OCI-LY7 (cell line): ENCODE measurements at regions not wholly inside any gene's neighbourhood (a gene's known extent, or its start where the extent isn't known, plus 50 kb on each side); places are given as distances from the start of the nearest gene placed in this dataset.

Source experiments
- BruUV-seq: library from RNA; stranded (reverse); fragments of 400-500 nt; replicated peaks from 2 replicates; lab custom pipeline; 2021; lab: Mats Ljungman, UMichigan
- CTCF ChIA-PET: fragments of 300-600 bp; sonication (Branson Sonifier 250); formaldehyde crosslinking; loops from one replicate; lab custom pipeline; 2022; ENCODE audit warnings: antibody characterized with exemption; ENCODE audit not compliant: unreplicated experiment; lab: Charles Lee
- POLR2A ChIA-PET: fragments of 300-600 bp; sonication (Branson Sonifier 250); formaldehyde crosslinking; loops from one replicate; lab custom pipeline; 2022; ENCODE audit warnings: antibody characterized with exemption; lab: Charles Lee
- DNase-seq: peaks from one replicate; pipeline ENCODE4 v3.0.0-alpha.2; 2015; ENCODE audit warnings: low spot score
- H2AFZ ChIP-seq: fragments of 200-600 bp; sonication (generic), shearing (Covaris generic); 2 replicates; pipeline ENCODE4 v1.6.1; 2014; ENCODE audit warnings: mild to moderate bottlenecking, antibody characterized with exemption, low read length, moderate library complexity
- H3K27ac ChIP-seq: fragments of 200-600 bp; sonication (generic); 2 replicates; pipeline ENCODE4 v1.5.1; 2014; ENCODE audit warnings: mixed run types, low read depth, mild to moderate bottlenecking, moderate library complexity, low read length, inconsistent platforms; ENCODE audit not compliant: poor library complexity, severe bottlenecking
- H3K36me3 ChIP-seq: fragments of 200-600 bp; sonication (generic); 2 replicates; pipeline ENCODE4 v1.6.1; 2014; ENCODE audit warnings: mild to moderate bottlenecking, antibody characterized with exemption, low read length, moderate library complexity, mixed read lengths; ENCODE audit not compliant: insufficient read depth
- H3K4me1 ChIP-seq: fragments of 200-600 bp; sonication (generic); 2 replicates; pipeline ENCODE4 v1.5.1; 2014; ENCODE audit warnings: mild to moderate bottlenecking, low read length; ENCODE audit not compliant: insufficient read depth, poor library complexity, severe bottlenecking
- H3K4me2 ChIP-seq: fragments of 200-600 bp; sonication (generic); 2 replicates; pipeline ENCODE4 v1.6.1; 2014; ENCODE audit warnings: mild to moderate bottlenecking, low read length
- H3K4me3 ChIP-seq: fragments of 200-600 bp; sonication (generic); 2 replicates; pipeline ENCODE4 v1.5.1; 2014; ENCODE audit warnings: mild to moderate bottlenecking, low read depth, low read length; ENCODE audit not compliant: poor library complexity, severe bottlenecking
- H3K79me2 ChIP-seq: fragments of 200-600 bp; sonication (generic); 2 replicates; pipeline ENCODE4 v1.6.1; 2016; ENCODE audit warnings: low read depth, mild to moderate bottlenecking, low read length, moderate library complexity, mixed read lengths; ENCODE audit not compliant: insufficient read depth
- H3K9me2 ChIP-seq: fragments of 200-600 bp; sonication (generic); 2 replicates; pipeline ENCODE4 v1.6.1; 2016; ENCODE audit warnings: mild to moderate bottlenecking, low read length, mixed read lengths; ENCODE audit not compliant: insufficient read depth
- H3K9me3 ChIP-seq: fragments of 200-600 bp; sonication (generic); 2 replicates; pipeline ENCODE4 v1.6.1; 2014; ENCODE audit warnings: mild to moderate bottlenecking, mixed run types, low read length, mixed read lengths
- H4K20me1 ChIP-seq: fragments of 200-600 bp; sonication (generic); 2 replicates; pipeline ENCODE4 v1.6.1; 2014; ENCODE audit warnings: mild to moderate bottlenecking, antibody characterized with exemption, low read length, moderate library complexity, mixed read lengths; ENCODE audit not compliant: insufficient read depth
- CTCF ChIP-seq: fragments of 200-600 bp; sonication (generic); conservative IDR thresholded peaks from 2 replicates; pipeline ENCODE4 v1.5.1; 2014; ENCODE audit warnings: mild to moderate bottlenecking, antibody characterized with exemption, low read length, moderate library complexity, mixed read lengths
- EZH2phosphoT487 ChIP-seq: fragments of 200-600 bp; sonication (generic); IDR thresholded peaks from 2 replicates; pipeline ENCODE4 v1.6.1; 2018; ENCODE audit warnings: low read depth, borderline replicate concordance, mild to moderate bottlenecking, mixed run types, antibody characterized with exemption, low read length, moderate library complexity, mixed read lengths
- intact Hi-C: fragments of 100-400 bp; cut with micrococcal nuclease; formaldehyde crosslinking; loops from one replicate; pipeline ENCODE4 v1.10.0; 2022; ENCODE audit not compliant: unreplicated experiment

- Histone ChIP-seq H2AFZ (no peak overlapping the region), H3K4me3 (no peak overlapping the region), H3K4me1 (no peaks in the 10 kb centered on the region), H3K4me2 (no peak overlapping the region), H3K79me2 (no peaks in the 10 kb centered on the region), H3K9me3 (no peaks in the 10 kb centered on the region), H3K9me2 (no peaks in the 10 kb centered on the region), H3K27ac (no peak overlapping the region), H4K20me1 (no peaks in the 10 kb centered on the region), H3K36me3 (no peaks in the 10 kb centered on the region)
- ChIA-PET CTCF (no interaction called here), POLR2A (interaction anchor here (1.1 kb wide), 1 partner anchor 204 kb away, joined by 3 read pairs; no protein-coding TSS in a partner anchor)
- BruUV-seq: no TSS peak
- intact Hi-C loops: no loop called here
- no peak for TF ChIP-seq EZH2phosphoT487
- DNase-seq: no peak
Observed at GRCh38 chr13:66068683-66069082, 1161.5 kb downstream of the PCDH9 start.

GRCh38 chr13:66048888-66049287 is 1181.2 kb downstream of the PCDH9 start:
- no peak overlapping the region for H3K4me3 ChIP-seq
- intact Hi-C loops: no loop called here
- H3K9me2 ChIP-seq: no peaks in the 10 kb centered on the region
- no peaks in the 10 kb centered on the region for H3K9me3 ChIP-seq
- POLR2A ChIA-PET: no interaction called here
- H3K36me3 ChIP-seq: no peaks in the 10 kb centered on the region
- no peaks in the 10 kb centered on the region for H3K79me2 ChIP-seq
- H3K4me2 ChIP-seq: no peak overlapping the region
- no peak for DNase-seq
- H4K20me1 ChIP-seq: no peaks in the 10 kb centered on the region
- BruUV-seq: no TSS peak
- H3K4me1 ChIP-seq: no peaks in the 10 kb centered on the region
- H3K27ac ChIP-seq: no peak overlapping the region
- TF ChIP-seq EZH2phosphoT487 (no peak), CTCF (no peak)
- CTCF ChIA-PET: no interaction called here
- no peak overlapping the region for H2AFZ ChIP-seq

- Histone ChIP-seq H3K4me2 (no peak overlapping the region), H3K36me3 (no peaks in the 10 kb centered on the region), H3K27ac (no peak overlapping the region), H2AFZ (no peak overlapping the region), H3K9me2 (0 out of 2 replicates have a peak, but pooled peaks cover 4% of the 10 kb centered on the region), H3K4me3 (no peak overlapping the region), H3K79me2 (no peaks in the 10 kb centered on the region), H4K20me1 (no peaks in the 10 kb centered on the region), H3K9me3 (no peaks in the 10 kb centered on the region), H3K4me1 (no peaks in the 10 kb centered on the region)
- no peak for TF ChIP-seq EZH2phosphoT487
- no peak for TF ChIP-seq CTCF
- ChIA-PET CTCF (no interaction called here), POLR2A (interaction anchor here (0.5 to 2.0 kb wide), 4 partner anchors 11 to 686 kb away, joined by 4 to 10 read pairs (median 4); no protein-coding TSS in a partner anchor)
- no peak for DNase-seq
- intact Hi-C loops: no loop called here
- no TSS peak for BruUV-seq
Observed at GRCh38 chr13:66040506-66040905, 1189.6 kb downstream of the PCDH9 start.
